NCI-H524 treated with DMSO at 0.1 percent for 48 hours (cell line): ENCODE measurements at regions not wholly inside any gene's neighbourhood (a gene's known extent, or its start where the extent isn't known, plus 50 kb on each side); places are given as distances from the start of the nearest gene placed in this dataset.
"Not testable (repeated sequence)": the region's sequence is repeated elsewhere in the genome, so short reads cannot be mapped to it uniquely, and the experiment has no call there.

Experiments
- DNase-seq: peaks from one replicate; lab custom pipeline; 2025; lab: John Stamatoyannopoulos, UW

GRCh38 chr4:101418466-101418865 lies 71.1 kb upstream of the PPP3CA start:
- no peak for DNase-seq

- DNase-seq, result no peak
These were observed 70.7 kb upstream of the PPP3CA start for GRCh38 chr4:101418055-101418454.

DNA sequence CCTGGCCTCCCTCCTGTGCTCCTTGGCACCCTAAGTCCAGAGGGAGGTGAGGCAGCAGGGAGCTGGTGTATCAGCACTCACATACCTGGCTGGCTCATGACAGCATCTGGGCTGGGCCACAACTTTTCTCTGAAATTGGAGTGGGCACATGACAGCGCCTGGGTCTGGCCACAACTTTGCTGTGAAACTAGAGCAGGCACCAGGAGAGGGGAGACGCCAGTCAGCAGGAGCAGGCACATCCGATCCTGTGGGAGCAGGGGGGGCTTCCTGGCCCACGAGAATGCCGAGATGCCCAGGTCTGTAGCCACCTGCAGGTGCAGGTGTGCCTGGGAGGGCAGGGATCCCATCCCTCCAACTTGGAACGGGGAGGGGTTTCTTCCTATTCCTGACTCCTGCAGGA lies 69.7 kb upstream of the PPP3CA start:
- DNase-seq, result no peak

GRCh38 chr4:101415962-101416361 lies 68.6 kb upstream of the PPP3CA start:
- no peak for DNase-seq

DNA sequence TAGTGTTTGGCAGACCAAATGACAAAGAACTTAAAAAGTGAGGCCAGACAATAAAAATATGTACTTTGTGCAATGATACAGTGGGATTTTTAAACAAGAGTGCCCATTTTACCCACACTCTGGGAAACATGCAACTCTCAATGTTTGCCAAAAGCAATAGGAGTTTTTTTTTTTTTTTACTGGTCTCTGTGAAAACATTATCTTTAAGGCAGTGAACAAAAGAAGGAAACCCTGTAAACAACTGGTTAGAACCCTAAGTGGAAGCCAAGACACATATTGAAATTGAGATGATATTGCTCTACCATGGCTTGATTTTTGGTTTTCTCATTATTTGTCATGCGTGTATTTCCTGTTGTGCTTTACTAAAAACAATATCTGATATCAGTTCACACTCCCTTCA lies 67.2 kb upstream of the PPP3CA start:
- no peak for DNase-seq

- DNase-seq, result no peak
These were observed 64.6 kb upstream of the PPP3CA start for GRCh38 chr4:101411926-101412325.

- not testable (repeated sequence) for DNase-seq
These were observed 64.1 kb upstream of the PPP3CA start for GRCh38 chr4:101411281-101411910.

- DNase-seq, result no peak
These were observed 52.8 kb upstream of the PPP3CA start for GRCh38 chr4:101400096-101400495.

DNA sequence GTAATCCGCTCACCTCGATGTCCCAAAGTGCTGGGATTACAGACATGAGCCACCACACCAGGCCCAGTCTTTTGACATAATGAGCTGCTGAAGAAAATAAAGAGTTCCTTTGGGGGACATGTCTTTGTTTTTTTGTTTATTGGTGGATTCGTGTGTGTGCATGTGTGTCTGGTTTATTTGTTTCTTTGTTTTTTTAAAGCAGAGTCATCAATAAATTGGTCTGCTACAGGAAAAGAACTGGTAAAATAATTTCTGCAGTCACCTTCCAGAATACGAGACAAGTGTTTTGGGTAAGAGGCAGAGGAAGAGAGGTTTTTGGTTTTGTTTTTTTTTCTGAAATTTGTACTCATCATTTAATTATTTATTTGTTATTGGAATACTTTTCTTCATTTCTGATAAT lies 51.5 kb upstream of the PPP3CA start:
- no peak for DNase-seq
